GM21423 (cell line): ENCODE measurements at regions not wholly inside any gene's neighbourhood (a gene's known extent, or its start where the extent isn't known, plus 50 kb on each side); places are given as distances from the start of the nearest gene placed in this dataset.

ENCODE experiments used
- ATAC-seq: cut with Tn5 transposase; IDR thresholded peaks from one replicate; pipeline ENCODE4 v1.9.1; 2021; ENCODE audit warnings: mild to moderate bottlenecking, moderate library complexity; ENCODE audit not compliant: unreplicated experiment

- no peak for ATAC-seq
These were observed 176.5 kb upstream of the SALL3 start for GRCh38 chr18:78803104-78803503.

GRCh38 chr18:78804206-78805030 is 175.2 kb upstream of the SALL3 start:
- no peak for ATAC-seq

- ATAC-seq: no peak
These were observed 173.8 kb upstream of the SALL3 start for GRCh38 chr18:78805840-78806239.

- ATAC-seq: no peak
These were observed 171.9 kb upstream of the SALL3 start for GRCh38 chr18:78807668-78808067.

GRCh38 chr18:78809845-78810244 is 169.8 kb upstream of the SALL3 start:
- ATAC-seq: no peak

GRCh38 chr18:78810706-78811105 is 168.9 kb upstream of the SALL3 start:
- ATAC-seq: no peak

- ATAC-seq: no peak
These were observed 167.6 kb upstream of the SALL3 start for GRCh38 chr18:78812067-78812466.

- no peak for ATAC-seq
These were observed 166.5 kb upstream of the SALL3 start for GRCh38 chr18:78813156-78813555.

- no peak for ATAC-seq
These were observed 165.5 kb upstream of the SALL3 start for GRCh38 chr18:78813936-78814710.

GRCh38 chr18:78814766-78815165 is 164.9 kb upstream of the SALL3 start:
- no peak for ATAC-seq

- ATAC-seq: no peak
These were observed 163.5 kb upstream of the SALL3 start for GRCh38 chr18:78816114-78816513.

GRCh38 chr18:78816916-78817315 is 162.7 kb upstream of the SALL3 start:
- ATAC-seq: no peak

- no peak for ATAC-seq
These were observed 161.1 kb upstream of the SALL3 start for GRCh38 chr18:78818495-78818894.

- no peak for ATAC-seq
These were observed 160.7 kb upstream of the SALL3 start for GRCh38 chr18:78818961-78819360.

- ATAC-seq: no peak
These were observed 159.3 kb upstream of the SALL3 start for GRCh38 chr18:78820161-78820834.

- ATAC-seq: no peak
These were observed 158.2 kb upstream of the SALL3 start for GRCh38 chr18:78821396-78821795.

- ATAC-seq: no peak
These were observed 157.3 kb upstream of the SALL3 start for GRCh38 chr18:78822171-78822948.

- no peak for ATAC-seq
These were observed 156.7 kb upstream of the SALL3 start for GRCh38 chr18:78822949-78823285.

GRCh38 chr18:78825168-78825567 is 154.4 kb upstream of the SALL3 start:
- no peak for ATAC-seq

GRCh38 chr18:78826631-78827030 is 153.0 kb upstream of the SALL3 start:
- ATAC-seq: no peak

- no peak for ATAC-seq
These were observed 152.5 kb upstream of the SALL3 start for GRCh38 chr18:78827141-78827540.
